Kidney glomerular epithelial cell (primary cell): ENCODE measurements at regions not wholly inside any gene's neighbourhood (a gene's known extent, or its start where the extent isn't known, plus 50 kb on each side); places are given as distances from the start of the nearest gene placed in this dataset.

Source experiments
- DNase-seq: peaks from one replicate; lab custom pipeline; 2025; lab: John Stamatoyannopoulos, UW

DNA sequence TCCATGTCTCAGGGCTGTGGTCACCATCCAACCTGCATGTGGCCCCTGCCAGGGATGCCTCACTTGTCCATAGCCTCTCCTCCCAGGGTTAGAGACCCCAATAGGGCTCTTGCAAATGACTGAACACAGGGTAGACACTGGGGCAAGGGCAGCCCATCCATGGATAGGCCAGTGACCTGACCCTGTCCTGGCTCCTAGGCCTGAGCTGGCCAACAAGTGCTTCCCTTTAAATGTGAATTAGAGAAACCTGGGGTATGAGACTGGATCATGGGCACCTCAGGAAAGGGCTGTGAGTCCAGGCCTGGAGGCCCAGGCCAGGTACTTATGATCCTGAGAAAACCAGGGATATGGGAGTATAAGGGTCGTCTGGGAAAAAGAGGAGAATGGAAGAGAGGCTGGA lies 64.5 kb downstream of the COPS8 start:
- DNase-seq, result no peak

- DNase-seq, result no peak
Observed at GRCh38 chr2:237150831-237151375, 65.2 kb downstream of the COPS8 start.

DNA sequence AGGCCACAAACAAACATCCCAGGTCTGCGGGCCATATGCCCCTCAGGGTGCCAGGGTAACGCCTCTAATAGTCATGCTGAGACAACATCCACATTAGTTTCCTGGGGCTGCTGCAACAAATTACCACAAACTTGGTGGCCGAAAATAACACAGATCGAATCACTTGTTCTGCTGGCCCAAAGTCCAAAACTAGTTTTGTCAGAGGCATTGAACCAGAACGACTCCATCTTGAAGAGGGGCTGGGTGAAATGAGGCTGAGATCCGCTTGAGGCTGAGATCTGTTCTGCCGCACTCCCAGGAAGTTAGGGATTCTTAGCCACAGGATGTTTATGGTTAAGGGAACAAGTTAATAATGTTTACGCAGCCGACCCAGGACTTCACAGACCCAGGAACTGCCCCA lies 66.7 kb downstream of the COPS8 start:
- no peak for DNase-seq

GRCh38 chr2:237153181-237153580 lies 67.5 kb downstream of the COPS8 start:
- no peak for DNase-seq

DNA sequence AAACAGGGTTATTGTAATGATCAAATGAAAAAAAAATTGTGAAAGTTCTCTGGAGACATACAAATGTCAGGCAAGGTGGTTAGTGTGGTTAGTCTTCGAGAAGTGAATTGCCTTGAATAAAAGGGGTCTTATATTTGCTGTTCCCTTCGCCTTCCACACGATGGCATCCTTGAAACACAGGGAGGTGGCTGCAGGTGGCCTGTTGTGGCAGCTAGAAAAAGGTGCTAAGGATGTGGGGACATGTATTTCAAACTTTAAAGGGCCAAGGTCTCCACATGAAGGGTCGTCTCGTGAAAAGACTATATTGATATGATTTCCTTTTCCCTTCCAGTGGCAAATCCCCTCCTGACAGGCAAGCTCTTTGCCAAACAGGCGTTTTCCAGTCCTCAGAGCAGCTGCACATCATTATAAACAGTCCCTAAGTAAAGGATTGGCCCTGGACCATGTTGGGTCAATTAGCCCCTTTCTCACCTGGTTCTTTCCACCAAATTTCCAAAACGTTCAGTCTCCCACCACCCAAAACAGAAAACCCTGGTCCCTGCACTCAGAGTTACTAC lies 68.5 kb downstream of the COPS8 start:
- peak; percentile 29 for DNase-seq

GRCh38 chr2:237154884-237155851 lies 69.5 kb downstream of the COPS8 start:
- no peak for DNase-seq

DNA sequence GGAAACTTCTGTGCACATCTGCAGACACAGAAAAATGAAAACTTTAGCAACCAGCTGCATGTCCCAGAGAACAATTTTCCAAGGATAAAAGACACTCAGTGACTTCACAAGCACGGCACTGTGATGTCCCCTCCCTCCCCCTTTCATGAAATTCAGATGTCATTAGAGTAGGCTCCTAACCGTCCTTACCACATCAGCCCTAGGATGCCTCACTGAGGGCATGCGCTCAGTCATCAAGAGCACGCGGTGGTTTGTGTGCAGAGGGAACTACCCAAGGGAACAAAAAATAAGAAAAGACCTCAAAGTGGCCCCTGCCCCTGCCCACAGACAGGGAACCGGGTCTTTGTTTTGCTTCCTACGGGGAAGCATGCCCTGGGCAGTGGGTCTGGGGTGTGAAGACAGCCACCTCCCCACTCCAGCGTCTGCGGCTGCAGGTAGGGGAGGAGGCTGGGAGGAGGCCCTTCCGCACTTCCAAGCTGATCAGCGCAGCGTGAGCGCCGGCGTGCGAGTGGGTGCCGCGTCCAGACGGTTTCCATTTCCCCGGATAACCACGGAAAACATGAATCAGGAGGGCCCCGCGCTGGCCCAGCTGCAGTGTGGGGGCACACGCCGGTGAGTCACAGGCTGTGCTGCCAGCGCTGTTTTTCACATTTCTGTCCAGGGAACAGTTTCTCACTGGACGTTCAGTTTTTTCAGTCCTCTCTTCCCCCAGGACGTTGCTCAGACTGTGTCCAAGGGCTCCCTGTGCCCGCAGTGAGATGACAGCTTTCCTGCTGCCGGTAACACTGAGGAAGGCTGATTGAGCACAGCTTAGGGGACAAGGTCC lies 70.6 kb downstream of the COPS8 start:
- DNase-seq, result peak; percentile 32

- no peak for DNase-seq
Observed at GRCh38 chr2:237156857-237157779, 71.4 kb downstream of the COPS8 start.

- DNase-seq, result no peak
Observed at GRCh38 chr2:237157780-237158102, 72.1 kb downstream of the COPS8 start.

- no peak for DNase-seq
Observed at GRCh38 chr2:237158194-237158593, 72.5 kb downstream of the COPS8 start.

DNA sequence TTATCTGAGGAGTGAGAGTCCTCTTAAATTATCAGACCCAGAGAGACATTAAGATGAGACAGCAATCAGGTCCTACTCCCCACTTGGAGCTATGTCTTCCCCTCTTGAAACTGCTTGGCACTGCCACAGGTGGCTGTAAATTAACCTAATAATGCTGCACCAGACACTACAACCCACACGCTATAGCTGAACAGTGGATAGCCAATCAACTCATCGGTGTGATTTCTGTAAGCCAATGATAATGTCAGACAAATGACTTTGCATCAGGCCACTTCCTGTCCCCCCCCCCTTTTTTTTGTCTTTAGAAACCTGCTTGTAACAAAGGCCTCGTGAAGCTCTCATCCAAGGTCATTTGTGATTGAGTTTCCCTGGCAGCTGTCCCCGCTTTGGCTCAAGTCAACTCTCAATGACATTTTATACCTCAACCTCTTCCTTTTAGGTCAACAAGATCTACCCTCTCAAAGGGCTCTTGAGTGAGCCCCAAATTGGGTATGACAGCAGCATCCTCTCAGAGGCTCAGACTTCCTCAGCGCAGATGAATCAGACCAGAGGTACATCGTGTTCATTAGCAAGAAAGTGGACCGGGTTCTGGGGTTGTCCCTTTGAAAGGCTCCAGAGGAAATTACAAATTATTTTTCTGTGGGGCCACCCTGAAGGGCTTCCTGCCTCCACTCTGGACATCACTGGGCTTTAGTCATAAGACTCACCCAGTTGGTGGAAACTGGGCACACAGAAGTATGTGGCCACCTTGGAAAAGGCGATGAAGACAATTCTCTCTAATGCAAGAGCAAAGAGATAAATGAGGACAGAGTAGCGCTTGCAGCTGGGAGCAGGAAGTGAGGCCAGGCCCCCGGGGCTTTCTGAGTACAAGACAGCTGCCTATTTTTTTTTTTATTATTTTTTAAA lies 73.6 kb downstream of the COPS8 start:
- DNase-seq, result no peak

GRCh38 chr2:237160271-237160919 lies 74.7 kb downstream of the COPS8 start:
- no peak for DNase-seq

DNA sequence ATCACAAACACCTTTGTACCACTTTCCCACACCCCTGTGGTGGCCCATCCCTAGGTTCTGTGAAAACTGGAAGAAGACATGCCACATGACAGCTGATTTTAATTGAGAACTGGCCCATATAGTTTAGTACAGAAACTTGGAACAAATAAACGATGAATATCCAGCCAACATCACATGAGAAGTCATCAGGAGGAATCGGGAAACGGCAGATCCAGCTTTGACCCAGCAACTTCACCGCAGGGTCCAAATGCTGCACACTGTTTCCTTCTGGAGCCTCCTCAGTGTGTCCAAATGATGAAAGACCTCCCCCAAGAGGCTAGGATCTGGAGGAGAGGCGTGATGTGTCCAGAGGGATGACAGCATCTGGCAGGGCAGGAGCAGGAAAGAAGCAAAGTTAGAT lies 75.5 kb downstream of the COPS8 start:
- no peak for DNase-seq

DNA sequence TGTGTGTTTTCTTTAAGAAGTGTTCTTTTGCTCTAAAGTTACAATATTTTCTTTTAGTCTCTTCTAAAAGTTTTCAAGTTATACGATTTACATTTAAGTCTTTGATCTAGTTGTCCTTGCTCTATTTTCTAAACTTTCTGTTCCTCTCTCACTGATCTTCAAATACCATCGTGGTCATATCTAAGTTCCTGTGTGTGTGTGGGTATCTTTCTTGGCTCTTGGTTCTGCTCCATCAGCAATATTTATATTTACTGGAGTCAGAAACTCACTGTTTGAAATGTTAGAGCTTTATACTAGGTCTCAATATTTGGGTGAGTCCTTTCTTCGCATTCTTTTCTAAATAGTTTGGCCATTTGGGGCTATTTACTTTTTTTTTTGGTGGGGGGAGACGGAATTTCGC lies 77.3 kb downstream of the COPS8 start:
- DNase-seq, result no peak

- DNase-seq, result no peak
Observed at GRCh38 chr2:237164474-237165042, 78.9 kb downstream of the COPS8 start.

DNA sequence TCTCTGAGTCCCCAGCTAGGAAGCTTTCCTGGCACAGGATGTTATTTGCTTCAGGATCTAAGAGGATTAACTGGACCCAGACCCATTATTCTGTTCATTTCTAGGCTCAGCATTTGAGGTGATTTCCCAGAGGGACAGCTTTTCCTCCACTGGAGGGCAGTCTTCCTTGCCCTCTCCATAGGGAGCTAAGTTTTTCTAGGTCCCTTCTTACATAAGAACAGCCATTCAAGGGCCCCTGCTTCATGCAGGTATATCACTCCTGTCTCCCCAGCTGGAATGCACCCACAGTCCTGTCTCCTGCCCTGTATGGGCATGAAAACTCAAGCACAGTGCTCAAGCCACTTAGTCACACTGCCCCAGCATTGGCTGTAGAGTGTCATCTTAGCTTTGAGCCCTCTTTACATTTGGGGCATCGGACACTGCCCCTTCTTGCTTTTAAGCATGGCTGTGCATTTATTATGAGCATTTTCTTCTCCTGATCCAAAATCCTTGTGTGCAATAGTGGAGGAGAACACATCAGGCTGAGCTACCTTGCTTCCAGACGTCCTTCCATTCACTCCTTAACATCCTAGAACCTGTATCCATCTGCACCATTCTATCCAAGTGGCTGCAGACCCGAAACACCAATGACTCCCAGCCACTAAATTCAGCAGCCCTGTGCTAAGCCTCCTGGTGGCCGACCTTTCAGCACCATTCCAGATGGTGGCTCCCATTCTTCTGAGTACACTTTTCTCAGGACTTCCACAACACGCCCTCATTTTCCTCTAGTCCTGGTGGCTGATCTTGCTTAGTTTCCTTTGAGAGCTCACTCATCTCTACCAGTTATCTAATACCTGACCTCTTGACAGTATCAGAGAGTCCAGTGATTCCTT lies 80.0 kb downstream of the COPS8 start:
- no peak for DNase-seq

DNA sequence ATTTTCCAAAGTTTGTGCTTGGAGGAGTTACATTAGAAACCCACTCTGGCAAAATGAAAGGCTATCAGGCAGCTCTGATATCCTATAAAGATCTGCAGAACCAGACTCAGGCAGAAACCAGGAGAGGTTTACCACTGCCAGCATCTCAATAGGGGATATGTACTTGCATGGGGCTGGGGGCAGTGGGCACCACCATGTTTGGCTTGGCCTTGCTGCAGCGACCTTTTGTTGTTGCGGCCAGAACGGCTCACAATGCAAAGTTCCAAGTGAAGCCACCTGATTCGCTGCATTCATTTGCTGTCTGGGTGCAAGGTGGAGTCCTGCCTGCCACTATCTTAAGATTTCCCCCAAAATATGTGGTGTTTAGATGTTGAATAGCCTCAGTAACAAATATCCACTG lies 81.3 kb downstream of the COPS8 start:
- DNase-seq, result no peak

- DNase-seq, result no peak
Observed at GRCh38 chr2:237167934-237168333, 82.2 kb downstream of the COPS8 start.

- no peak for DNase-seq
Observed at GRCh38 chr2:237170020-237170419, 84.3 kb downstream of the COPS8 start.
